ENCODE measurements at regions not wholly inside any gene's neighbourhood (a gene's known extent, or its start where the extent isn't known, plus 50 kb on each side); places are given as distances from the start of the nearest gene placed in this dataset.

DNA sequence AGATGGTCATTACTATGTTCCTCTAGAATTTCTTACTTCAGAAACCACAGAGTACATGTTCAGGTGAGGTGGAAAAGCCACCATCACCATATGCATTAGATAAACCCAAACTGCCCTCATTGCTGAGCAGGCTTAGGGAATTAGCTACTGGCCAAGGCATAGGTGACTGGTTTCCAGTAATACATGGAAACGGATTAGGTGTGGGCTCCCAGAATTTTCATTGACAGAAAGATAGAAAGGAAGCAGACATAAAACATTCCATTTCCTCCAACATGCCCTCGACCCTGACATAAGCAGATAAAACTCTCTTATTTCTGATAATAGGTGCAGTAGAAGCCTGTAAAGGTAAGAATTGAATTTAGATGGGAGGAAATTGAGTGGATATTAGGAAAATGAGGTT is 1466.1 kb downstream of the SUCLG1 start:
- TF ChIP-seq, protein P1, sequence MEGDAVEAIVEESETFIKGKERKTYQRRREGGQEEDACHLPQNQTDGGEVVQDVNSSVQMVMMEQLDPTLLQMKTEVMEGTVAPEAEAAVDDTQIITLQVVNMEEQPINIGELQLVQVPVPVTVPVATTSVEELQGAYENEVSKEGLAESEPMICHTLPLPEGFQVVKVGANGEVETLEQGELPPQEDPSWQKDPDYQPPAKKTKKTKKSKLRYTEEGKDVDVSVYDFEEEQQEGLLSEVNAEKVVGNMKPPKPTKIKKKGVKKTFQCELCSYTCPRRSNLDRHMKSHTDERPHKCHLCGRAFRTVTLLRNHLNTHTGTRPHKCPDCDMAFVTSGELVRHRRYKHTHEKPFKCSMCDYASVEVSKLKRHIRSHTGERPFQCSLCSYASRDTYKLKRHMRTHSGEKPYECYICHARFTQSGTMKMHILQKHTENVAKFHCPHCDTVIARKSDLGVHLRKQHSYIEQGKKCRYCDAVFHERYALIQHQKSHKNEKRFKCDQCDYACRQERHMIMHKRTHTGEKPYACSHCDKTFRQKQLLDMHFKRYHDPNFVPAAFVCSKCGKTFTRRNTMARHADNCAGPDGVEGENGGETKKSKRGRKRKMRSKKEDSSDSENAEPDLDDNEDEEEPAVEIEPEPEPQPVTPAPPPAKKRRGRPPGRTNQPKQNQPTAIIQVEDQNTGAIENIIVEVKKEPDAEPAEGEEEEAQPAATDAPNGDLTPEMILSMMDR (IDR thresholded peaks at IDR 0.05): no peak
- no peak for TF ChIP-seq POLR2A (IDR thresholded peaks at IDR 0.05)

Measured in body of pancreas (tissue), 4 donors.